ENCODE measurements at regions not wholly inside any gene's neighbourhood (a gene's known extent, or its start where the extent isn't known, plus 50 kb on each side); places are given as distances from the start of the nearest gene placed in this dataset.

DNA sequence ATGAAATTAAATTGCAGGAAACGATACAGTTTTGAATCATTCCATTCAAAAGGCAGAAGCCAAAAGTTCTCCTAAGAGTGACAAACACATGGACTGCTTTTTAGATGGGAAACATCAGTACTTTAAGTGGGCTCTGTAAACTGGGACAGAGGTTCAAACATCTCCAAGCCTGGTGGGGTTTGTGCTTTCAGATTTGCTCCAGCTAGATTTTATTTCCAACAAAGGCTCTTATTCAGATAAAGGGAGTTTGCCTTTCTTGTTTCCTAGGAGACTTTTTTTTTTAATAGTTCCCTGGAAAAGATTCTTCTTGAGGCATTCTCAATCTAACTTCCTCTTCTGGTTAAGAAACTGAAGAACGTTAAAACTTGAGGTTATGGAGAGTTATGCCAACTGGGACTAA, 277.6 kb downstream of the TMEM38B start:
- Histone ChIP-seq H3K4me1 (no peaks in the 10 kb centered on the region), H3K9me3 (no peaks in the 10 kb centered on the region), H3K4me3 (ENCODE audit: low read depth, low read length) (no peak overlapping the region), H3K36me3 (ENCODE audit: control insufficient read depth, insufficient read depth, low read length) (no peaks in the 10 kb centered on the region), H3K27me3 (replicated peaks; ENCODE audit: control insufficient read depth, insufficient read depth, low read length) (no peaks in the 10 kb centered on the region)
- no TSS peak for BruUV-seq (replicated peaks)
- no peak for TF ChIP-seq CTCF (IDR thresholded peaks at IDR 0.05; ENCODE audit: insufficient read depth in 1 of 2, low read depth in 1 of 2, low read length in 1 of 2, severe bottlenecking in 1 of 2, unreplicated experiment in 1 of 2)
- Mint-ChIP-seq H3K4me1 (ENCODE audit: low read depth, unreplicated experiment) (no peaks in the 10 kb centered on the region), H3K9me3 (ENCODE audit: unreplicated experiment) (no peaks in the 10 kb centered on the region), H3K27ac (ENCODE audit: unreplicated experiment) (no peak overlapping the region), H3K36me3 (ENCODE audit: insufficient read depth, unreplicated experiment) (no peaks in the 10 kb centered on the region), H3K27me3 (ENCODE audit: insufficient read depth, unreplicated experiment) (no peaks in the 10 kb centered on the region), H3K4me3 (ENCODE audit: unreplicated experiment) (no peak overlapping the region)
- ChIA-PET POLR2A (no interaction called here), CTCF (no interaction called here)
- DNase-seq, result no peak
- intact Hi-C loops (cut with micrococcal nuclease; ENCODE audit: unreplicated experiment), result no loop called here

- Mint-ChIP-seq H3K4me1 (ENCODE audit: low read depth, unreplicated experiment) (no peaks in the 10 kb centered on the region), H3K9me3 (ENCODE audit: unreplicated experiment) (no peaks in the 10 kb centered on the region), H3K27ac (ENCODE audit: unreplicated experiment) (no peak overlapping the region), H3K27me3 (ENCODE audit: insufficient read depth, unreplicated experiment) (no peaks in the 10 kb centered on the region), H3K36me3 (ENCODE audit: insufficient read depth, unreplicated experiment) (no peaks in the 10 kb centered on the region), H3K4me3 (ENCODE audit: unreplicated experiment) (no peak overlapping the region)
- DNase-seq, result no peak
- no peak for TF ChIP-seq CTCF (IDR thresholded peaks at IDR 0.05; ENCODE audit: insufficient read depth in 1 of 2, low read depth in 1 of 2, low read length in 1 of 2, severe bottlenecking in 1 of 2, unreplicated experiment in 1 of 2)
- Histone ChIP-seq H3K27me3 (replicated peaks; ENCODE audit: control insufficient read depth, insufficient read depth, low read length) (no peaks in the 10 kb centered on the region), H3K9me3 (no peaks in the 10 kb centered on the region), H3K4me1 (no peaks in the 10 kb centered on the region), H3K36me3 (ENCODE audit: control insufficient read depth, insufficient read depth, low read length) (no peaks in the 10 kb centered on the region), H3K4me3 (ENCODE audit: low read depth, low read length) (no peak overlapping the region)
- BruUV-seq (replicated peaks), result no TSS peak
- intact Hi-C loops (cut with micrococcal nuclease; ENCODE audit: unreplicated experiment), result no loop called here
- ChIA-PET POLR2A (interaction anchor here (0.6 kb wide), 1 partner anchor 1371 kb away, joined by 5 read pairs; no protein-coding TSS in a partner anchor), CTCF (no interaction called here)
These were observed 278.3 kb downstream of the TMEM38B start for GRCh38 chr9:105972466-105973204.

DNA sequence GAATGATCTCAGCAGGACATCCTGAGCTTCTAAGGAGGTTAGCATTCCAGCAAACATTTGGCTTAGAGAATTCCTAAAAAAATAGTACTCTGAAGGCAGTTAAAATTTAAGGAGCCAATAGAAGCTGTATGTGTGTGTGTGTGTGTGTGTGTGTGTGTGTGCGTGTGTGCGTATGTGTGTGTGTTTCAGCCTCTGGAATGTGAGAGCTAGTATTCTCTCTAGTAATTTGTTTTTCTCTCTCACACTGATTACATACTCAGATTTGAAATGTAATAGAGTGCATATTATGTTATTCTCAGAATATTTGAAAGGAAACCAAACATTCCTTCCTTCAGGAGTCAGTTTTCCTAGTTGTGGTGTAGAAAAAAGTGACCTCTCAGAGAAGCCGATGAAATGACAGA, 279.6 kb downstream of the TMEM38B start:
- Mint-ChIP-seq H3K4me3 (ENCODE audit: unreplicated experiment) (no peak overlapping the region), H3K9me3 (ENCODE audit: unreplicated experiment) (no peaks in the 10 kb centered on the region), H3K4me1 (ENCODE audit: low read depth, unreplicated experiment) (no peaks in the 10 kb centered on the region), H3K27me3 (ENCODE audit: insufficient read depth, unreplicated experiment) (no peaks in the 10 kb centered on the region), H3K36me3 (ENCODE audit: insufficient read depth, unreplicated experiment) (no peaks in the 10 kb centered on the region), H3K27ac (ENCODE audit: unreplicated experiment) (no peak overlapping the region)
- intact Hi-C loops (cut with micrococcal nuclease; ENCODE audit: unreplicated experiment), result no loop called here
- no TSS peak for BruUV-seq (replicated peaks)
- Histone ChIP-seq H3K4me3 (ENCODE audit: low read depth, low read length) (no peak overlapping the region), H3K9me3 (no peaks in the 10 kb centered on the region), H3K27me3 (replicated peaks; ENCODE audit: control insufficient read depth, insufficient read depth, low read length) (no peaks in the 10 kb centered on the region), H3K4me1 (no peaks in the 10 kb centered on the region), H3K36me3 (ENCODE audit: control insufficient read depth, insufficient read depth, low read length) (no peaks in the 10 kb centered on the region)
- DNase-seq, result no peak
- no peak for TF ChIP-seq CTCF (IDR thresholded peaks at IDR 0.05; ENCODE audit: insufficient read depth in 1 of 2, low read depth in 1 of 2, low read length in 1 of 2, severe bottlenecking in 1 of 2, unreplicated experiment in 1 of 2)
- CTCF ChIA-PET, result interaction anchor here (0.7 kb wide), 1 partner anchor 1094 kb away, joined by 3 read pairs; no protein-coding TSS in a partner anchor
- POLR2A ChIA-PET, result no interaction called here
